Liver (tissue), 8 donors: ENCODE measurements at regions not wholly inside any gene's neighbourhood (a gene's known extent, or its start where the extent isn't known, plus 50 kb on each side); places are given as distances from the start of the nearest gene placed in this dataset.

Experiments
- DNase-seq: peaks from one replicate; pipeline ENCODE4 v3.0.0-alpha.2; 2017; ENCODE audit warnings: low spot score
- H3K27ac ChIP-seq, 2 donors: one replicate each; pipeline ENCODE4 v1.7.0; 2013; ENCODE audit warnings: inconsistent platforms in 2 of 2, low read length in 2 of 2, control low read depth in 1 of 2, low read depth in 1 of 2, mild to moderate bottlenecking in 1 of 2
- H3K27me3 ChIP-seq, 4 donors: one replicate each; pipeline versions ENCODE4 v1.6.1 to v1.7.0; 2013; ENCODE audit warnings: low read length in 3 of 4, inconsistent platforms in 1 of 4, mild to moderate bottlenecking in 1 of 4, moderate library complexity in 1 of 4; ENCODE audit not compliant: control insufficient read depth in 4 of 4, insufficient read depth in 4 of 4
- H3K36me3 ChIP-seq, 4 donors: one replicate each; pipeline versions ENCODE4 v1.6.1 to v1.7.0; 2013; ENCODE audit warnings: low read length in 3 of 4, mild to moderate bottlenecking in 3 of 4, low read depth in 1 of 4, moderate library complexity in 1 of 4; ENCODE audit not compliant: control insufficient read depth in 4 of 4, insufficient read depth in 3 of 4
- H3K4me1 ChIP-seq, 4 donors: one replicate each; pipeline versions ENCODE4 v1.6.1 to v1.7.0; 2013; ENCODE audit warnings: low read length in 3 of 4, mild to moderate bottlenecking in 3 of 4, moderate library complexity in 1 of 4; ENCODE audit not compliant: control insufficient read depth in 4 of 4, insufficient read depth in 4 of 4
- H3K4me3 ChIP-seq, 3 donors: one replicate each; pipeline versions ENCODE4 v1.6.1 to v1.7.0; 2013; ENCODE audit warnings: low read length in 3 of 3, control low read depth in 1 of 3, low read depth in 1 of 3, mild to moderate bottlenecking in 1 of 3
- H3K9ac ChIP-seq, 2 donors: one replicate each; pipeline ENCODE4 v1.7.0; 2013; ENCODE audit warnings: low read length in 2 of 2, mild to moderate bottlenecking in 2 of 2, moderate library complexity in 2 of 2, control low read depth in 1 of 2, low read depth in 1 of 2
- H3K9me3 ChIP-seq, 4 donors: one replicate each; pipeline versions ENCODE4 v1.6.1 to v1.7.0; 2013; ENCODE audit warnings: low read length in 3 of 4; ENCODE audit not compliant: control insufficient read depth in 4 of 4
- ATF3 ChIP-seq: IDR thresholded peaks from 2 replicates; pipeline ENCODE4 v1.6.1; 2016; ENCODE audit warnings: antibody characterized with exemption
- CTCF ChIP-seq: fragments of 150-350 bp; IDR thresholded peaks from 2 replicates; pipeline ENCODE4 v1.5.1; 2017; ENCODE audit warnings: improper control_type of control experiment, low read depth, low read length; ENCODE audit not compliant: missing input control
- FOXA1 ChIP-seq: IDR thresholded peaks from 2 replicates; pipeline ENCODE4 v1.6.1; 2016; ENCODE audit warnings: antibody characterized with exemption
- FOXA2 ChIP-seq: IDR thresholded peaks from 2 replicates; pipeline ENCODE4 v1.6.1; 2016; ENCODE audit warnings: antibody characterized with exemption
- GABPA ChIP-seq, 2 donors: IDR thresholded peaks in 1 of 2; conservative IDR thresholded peaks in 1 of 2; 2 replicates each; pipeline ENCODE4 v1.6.1; 2016; ENCODE audit warnings: antibody characterized with exemption in 2 of 2, mild to moderate bottlenecking in 1 of 2, moderate library complexity in 1 of 2
- HNF4G ChIP-seq: IDR thresholded peaks from 2 replicates; pipeline ENCODE4 v1.6.1; 2016; ENCODE audit warnings: antibody characterized with exemption
- JUND ChIP-seq, 2 donors: IDR thresholded peaks; 2 replicates each; pipeline ENCODE4 v1.6.1; 2016; ENCODE audit warnings: antibody characterized with exemption in 2 of 2
- MAX ChIP-seq: IDR thresholded peaks from 2 replicates; pipeline ENCODE4 v1.6.1; 2016; ENCODE audit warnings: antibody characterized with exemption
- NR2F2 ChIP-seq: IDR thresholded peaks from 2 replicates; pipeline ENCODE4 v1.6.1; 2016; ENCODE audit warnings: antibody characterized with exemption
- RAD21 ChIP-seq, 2 donors: IDR thresholded peaks; 2 replicates each; pipeline ENCODE4 v1.6.1; 2016; ENCODE audit warnings: antibody characterized with exemption in 2 of 2, mild to moderate bottlenecking in 2 of 2
- REST ChIP-seq: IDR thresholded peaks from 2 replicates; pipeline ENCODE4 v1.6.1; 2016; ENCODE audit warnings: antibody characterized with exemption, mild to moderate bottlenecking
- RXRA ChIP-seq, 2 donors: IDR thresholded peaks; 2 replicates each; pipeline ENCODE4 v1.6.1; 2017 to 2018; ENCODE audit warnings: antibody characterized with exemption in 2 of 2, mild to moderate bottlenecking in 1 of 2
- SP1 ChIP-seq: IDR thresholded peaks from 2 replicates; pipeline ENCODE4 v1.6.1; 2018; ENCODE audit warnings: antibody characterized with exemption, mild to moderate bottlenecking
- TAF1 ChIP-seq: conservative IDR thresholded peaks from 2 replicates; pipeline ENCODE4 v1.6.1; 2016; ENCODE audit warnings: antibody characterized with exemption, mild to moderate bottlenecking
- YY1 ChIP-seq: IDR thresholded peaks from 2 replicates; pipeline ENCODE4 v1.6.1; 2016; ENCODE audit warnings: antibody characterized with exemption, mild to moderate bottlenecking
- ZBTB33 ChIP-seq: IDR thresholded peaks from 2 replicates; pipeline ENCODE4 v1.6.1; 2016; ENCODE audit warnings: antibody characterized with exemption
- WGBS: extraction: QIAGEN DNeasy Blood & Tissue Kit; methylation state at CpG from one replicate; pipeline ENCODE4 v1.1.7; 2013; 5-methylcytosine and 5-hydroxymethylcytosine counted together
- donor health status: healthy.
- donor health status: healthy.
- donor health status: healthy.
- donor health status: healthy.
- donor health status: healthy.

GRCh38 chr17:83178533-83179304 is 99.3 kb downstream of the METRNL start (continued):
- no peak for TF ChIP-seq RAD21 (IDR thresholded peaks at IDR 0.05)

- Histone ChIP-seq H3K4me1 (peaks cover 0 to 11% (median 5%) of the 10 kb centered on the region in 4 donors), H3K27me3 (no peaks in the 10 kb centered on the region), H3K9ac (no peak overlapping the region), H3K4me3 (no peak overlapping the region), H3K9me3 (no peaks in the 10 kb centered on the region), H3K36me3 (no peaks in the 10 kb centered on the region), H3K27ac (no peak overlapping the region)
- WGBS: 91% methylated on average over 12 of the region's 12 CpGs
- TF ChIP-seq CTCF (no peak), NR2F2 (peak; percentile 18), MAX (no peak)
- DNase-seq: no peak
Measured at GRCh38 chr17:83179374-83179773, 100.0 kb downstream of the METRNL start.

GRCh38 chr17:83179811-83180210 is 100.4 kb downstream of the METRNL start:
- Histone ChIP-seq H3K27me3 (no peaks in the 10 kb centered on the region), H3K36me3 (no peaks in the 10 kb centered on the region), H3K4me1 (peaks cover 0 to 7% (median under 1%) of the 10 kb centered on the region in 4 donors), H3K9ac (no peak overlapping the region), H3K9me3 (no peaks in the 10 kb centered on the region), H3K27ac (no peak overlapping the region), H3K4me3 (no peak overlapping the region)
- WGBS: 95% methylated on average over 9 of the region's 9 CpGs
- TF ChIP-seq ZBTB33 (no peak), TAF1 (no peak), CTCF (no peak), GABPA (IDR thresholded peaks at IDR 0.05 in 1 of 2, conservative IDR thresholded peaks at IDR 0.05 in 1 of 2) (no peak), MAX (no peak), YY1 (no peak), REST (no peak), NR2F2 (no peak), RXRA (IDR thresholded peaks at IDR 0.05) (no peak), SP1 (no peak), ATF3 (no peak), RAD21 (IDR thresholded peaks at IDR 0.05) (no peak), JUND (IDR thresholded peaks at IDR 0.05) (no peak), HNF4G (no peak), FOXA1 (no peak), FOXA2 (no peak)
- DNase-seq: peak; percentile 25
